ENCODE measurements at regions not wholly inside any gene's neighbourhood (a gene's known extent, or its start where the extent isn't known, plus 50 kb on each side); places are given as distances from the start of the nearest gene placed in this dataset.

DNA sequence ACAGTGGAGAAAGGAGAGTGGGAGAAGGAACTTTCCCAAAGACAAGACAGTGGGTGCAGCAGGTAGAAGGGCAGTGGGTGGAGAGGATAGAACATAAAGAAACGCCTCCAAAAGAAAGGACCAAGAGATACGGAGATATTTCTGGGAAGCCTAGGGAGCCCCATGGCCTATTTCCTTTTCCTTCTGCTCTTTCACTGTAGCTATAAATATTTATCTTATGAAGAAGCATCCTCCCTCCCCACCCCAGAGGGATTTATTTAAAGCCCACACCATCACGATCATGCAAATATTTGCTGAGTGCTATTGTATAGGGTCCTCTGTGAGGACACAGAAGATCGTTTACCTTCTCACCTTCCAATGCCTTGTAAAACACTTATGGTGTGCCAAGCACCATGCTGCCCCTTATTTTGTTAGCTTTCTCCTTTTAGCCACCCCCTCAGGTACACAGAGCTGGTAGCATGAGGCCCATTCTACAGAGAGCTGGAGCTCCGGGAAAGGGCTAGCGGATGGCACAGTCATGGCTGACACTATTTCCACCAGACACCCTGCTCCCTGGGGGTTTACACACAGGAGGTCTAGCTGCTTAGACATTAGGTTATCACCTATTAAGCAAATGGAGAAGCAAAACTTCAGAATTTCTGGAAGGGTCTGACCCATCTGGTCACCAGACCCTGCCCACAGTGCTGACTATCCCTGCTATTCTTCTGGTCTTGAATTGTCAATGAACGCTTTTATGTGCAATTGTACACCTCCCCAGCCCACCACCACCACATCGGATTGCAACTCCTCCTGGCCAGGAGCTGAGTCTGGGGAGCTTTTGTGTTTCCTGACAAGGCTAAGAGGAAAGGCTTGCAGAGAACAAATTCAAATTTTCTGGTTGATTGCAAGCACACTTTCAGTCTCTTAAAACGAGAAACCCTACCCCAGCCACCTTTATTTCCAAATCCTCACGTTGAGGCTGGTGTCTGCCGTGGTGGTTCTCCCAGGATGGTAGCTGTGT, 91.8 kb upstream of the KLF7 start:
- DNase-seq (ENCODE audit: low read depth), result no peak

DNA sequence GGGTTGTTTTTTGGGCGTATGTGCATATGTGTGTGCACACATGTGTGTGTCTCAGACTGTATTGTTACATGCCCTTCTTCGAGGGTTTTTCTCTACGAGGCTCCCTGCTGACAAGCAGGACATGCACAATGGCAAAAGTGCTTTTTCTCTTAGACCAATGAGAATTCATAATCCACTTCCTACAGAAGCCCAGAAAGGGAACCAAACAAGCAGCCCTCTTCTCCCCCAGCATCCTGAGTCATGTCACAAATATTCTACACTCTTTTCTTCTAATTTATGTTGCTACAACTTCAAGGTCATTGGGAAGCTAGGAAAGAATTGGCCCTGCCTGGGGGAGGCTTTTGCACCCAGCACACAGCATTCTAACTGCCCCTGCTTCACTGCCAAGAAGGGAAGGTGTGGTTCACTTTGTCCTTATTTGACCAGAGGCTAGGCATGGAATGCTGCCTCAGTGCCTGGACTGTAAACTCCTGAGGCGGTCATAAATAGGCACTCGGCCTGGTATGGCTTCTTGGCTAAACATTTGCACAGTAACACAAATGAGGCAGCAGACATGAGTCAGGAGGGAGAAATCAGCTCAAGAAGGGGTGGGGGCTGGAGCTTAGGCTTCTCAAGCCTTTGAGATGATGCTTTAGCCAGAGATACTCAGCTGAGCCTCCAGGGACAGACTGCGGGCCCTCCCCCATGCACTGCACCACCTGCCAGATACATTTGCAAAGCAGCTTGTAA, 92.7 kb upstream of the KLF7 start:
- DNase-seq (ENCODE audit: low read depth), result peak; percentile 94

DNA sequence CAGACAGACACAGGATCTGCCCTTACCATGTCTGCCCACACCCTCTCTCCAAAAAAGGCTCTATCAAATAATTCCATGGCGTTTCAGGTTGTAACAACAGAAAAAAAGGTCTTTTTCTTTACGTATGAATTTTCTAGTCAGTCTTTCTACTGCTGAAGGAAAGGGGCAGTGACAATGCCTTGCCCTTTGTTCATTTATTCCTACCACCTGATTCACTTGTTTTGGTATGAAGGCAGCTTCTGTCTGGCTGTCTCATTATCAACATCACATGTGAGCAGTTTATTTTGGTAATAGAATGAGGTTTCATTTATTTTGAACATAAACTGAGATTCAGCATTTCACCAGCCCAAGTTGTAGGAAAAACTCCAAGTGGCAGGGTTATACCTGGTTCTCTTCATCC, 94.3 kb upstream of the KLF7 start:
- DNase-seq (ENCODE audit: low read depth), result no peak

DNA sequence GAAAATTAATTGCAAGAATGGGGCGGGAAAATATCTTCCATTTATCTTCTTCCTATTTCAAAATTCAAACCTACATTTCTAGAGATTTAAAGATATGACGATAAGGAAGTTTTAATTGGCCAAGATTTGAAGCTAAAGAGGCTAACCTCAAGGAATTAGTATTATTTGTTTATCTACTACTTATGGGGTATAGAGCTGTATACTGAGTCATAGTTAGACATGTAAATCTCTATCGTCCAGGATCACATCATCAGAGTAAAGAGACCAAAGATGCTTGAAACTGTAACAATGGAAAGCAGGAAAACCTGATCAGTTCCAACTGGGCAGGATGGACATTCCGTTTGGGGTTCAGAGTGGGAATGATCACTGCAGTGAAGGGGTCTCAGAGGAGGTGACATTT, 95.2 kb upstream of the KLF7 start:
- DNase-seq (ENCODE audit: low read depth), result no peak

DNA sequence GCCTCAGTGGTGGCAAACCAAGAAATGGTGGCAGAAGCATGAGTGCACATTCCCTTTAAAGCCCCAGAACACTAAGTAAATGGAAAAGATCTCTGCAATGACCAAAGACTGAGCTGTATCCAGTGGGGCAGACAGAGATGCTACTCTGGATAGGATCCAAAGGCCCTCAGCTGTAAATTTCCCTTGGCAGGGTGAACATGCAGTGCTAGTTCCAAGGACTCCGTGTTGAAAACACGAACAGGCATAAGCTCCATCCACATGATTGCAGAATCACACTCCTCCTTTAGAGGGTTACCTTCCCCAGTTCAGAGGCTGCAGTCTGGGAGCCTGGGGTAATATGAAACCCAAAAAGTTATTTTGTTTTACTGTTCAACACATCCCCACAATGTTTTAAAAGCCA, 98.6 kb upstream of the KLF7 start:
- DNase-seq (ENCODE audit: low read depth), result no peak

DNA sequence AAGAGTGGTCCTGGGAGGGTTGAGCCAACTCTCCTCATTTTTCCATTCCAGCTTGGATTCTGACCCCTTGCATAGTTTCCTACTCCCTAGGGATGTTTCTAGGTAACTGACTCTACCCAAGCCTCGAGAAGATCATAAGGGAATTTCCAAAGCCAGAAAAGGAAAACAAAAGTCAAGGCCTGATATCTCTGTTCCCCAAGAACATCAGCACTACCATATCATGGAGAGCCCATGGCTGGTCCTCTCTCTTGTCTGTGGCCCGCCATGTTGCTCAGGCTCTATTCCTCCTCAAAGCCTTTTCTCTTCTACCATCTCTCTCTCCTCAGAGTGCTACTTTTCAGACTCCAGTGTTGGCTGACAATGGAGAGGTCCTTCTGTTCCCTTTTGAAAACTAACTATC, 99.6 kb upstream of the KLF7 start:
- no peak for DNase-seq (ENCODE audit: low read depth)

DNA sequence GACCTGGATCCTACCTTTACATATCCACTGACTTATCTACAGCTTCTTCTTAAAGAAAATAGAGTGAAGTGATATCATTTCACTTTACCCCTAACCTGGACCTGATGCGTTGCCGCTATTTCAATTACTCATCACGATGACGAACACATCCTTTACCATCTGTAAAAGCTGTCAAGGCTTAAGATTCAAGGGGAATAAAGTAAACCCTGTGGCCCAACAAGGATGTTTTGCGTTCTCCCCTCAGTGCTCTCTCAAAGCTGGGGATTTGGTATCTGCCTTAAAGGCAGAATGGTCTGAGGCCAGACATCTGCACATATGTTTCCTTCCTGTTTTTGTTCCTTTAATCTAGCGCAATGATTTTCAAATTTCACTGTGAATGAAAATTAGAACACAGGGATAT, 100.1 kb upstream of the KLF7 start:
- DNase-seq (ENCODE audit: low read depth), result no peak

DNA sequence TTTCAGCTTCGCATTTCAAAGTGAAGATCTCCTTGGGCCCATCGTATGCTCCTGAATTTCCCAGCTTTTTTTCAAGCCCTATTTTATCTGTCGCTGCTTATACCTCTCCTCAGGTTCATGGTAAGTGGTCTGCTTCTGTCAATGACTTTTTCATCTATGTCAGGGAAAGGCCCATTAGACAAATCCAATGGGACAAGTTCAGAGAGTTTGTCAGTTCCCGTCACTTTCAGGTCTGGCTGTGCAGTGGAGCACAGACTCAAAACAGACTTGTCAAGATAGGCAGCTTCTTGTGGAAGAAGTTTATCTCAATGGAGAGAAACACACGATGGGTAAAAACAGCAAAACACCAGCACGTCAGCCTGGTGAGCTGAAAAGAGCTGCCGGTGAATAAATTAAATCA, 100.9 kb upstream of the KLF7 start:
- no peak for DNase-seq (ENCODE audit: low read depth)

DNA sequence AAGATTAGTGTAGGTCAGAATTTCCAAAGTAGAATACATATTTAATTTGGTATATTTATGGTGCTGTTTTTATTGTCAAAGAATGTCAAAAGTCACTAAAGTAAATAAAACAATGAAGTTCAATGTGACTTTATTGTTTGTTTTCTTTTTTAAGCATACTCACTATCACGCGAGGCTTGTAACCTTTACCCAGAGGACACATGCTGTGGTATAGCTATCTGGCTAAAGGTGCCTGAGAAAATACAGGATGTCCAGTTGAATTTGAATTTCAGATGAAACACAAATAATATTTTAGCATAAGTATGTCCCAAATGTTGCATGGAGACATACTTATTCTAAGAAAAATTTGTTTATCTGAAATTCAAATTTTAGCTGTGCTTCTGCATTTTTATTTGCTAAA, 103.3 kb upstream of the KLF7 start:
- no peak for DNase-seq (ENCODE audit: low read depth)

DNA sequence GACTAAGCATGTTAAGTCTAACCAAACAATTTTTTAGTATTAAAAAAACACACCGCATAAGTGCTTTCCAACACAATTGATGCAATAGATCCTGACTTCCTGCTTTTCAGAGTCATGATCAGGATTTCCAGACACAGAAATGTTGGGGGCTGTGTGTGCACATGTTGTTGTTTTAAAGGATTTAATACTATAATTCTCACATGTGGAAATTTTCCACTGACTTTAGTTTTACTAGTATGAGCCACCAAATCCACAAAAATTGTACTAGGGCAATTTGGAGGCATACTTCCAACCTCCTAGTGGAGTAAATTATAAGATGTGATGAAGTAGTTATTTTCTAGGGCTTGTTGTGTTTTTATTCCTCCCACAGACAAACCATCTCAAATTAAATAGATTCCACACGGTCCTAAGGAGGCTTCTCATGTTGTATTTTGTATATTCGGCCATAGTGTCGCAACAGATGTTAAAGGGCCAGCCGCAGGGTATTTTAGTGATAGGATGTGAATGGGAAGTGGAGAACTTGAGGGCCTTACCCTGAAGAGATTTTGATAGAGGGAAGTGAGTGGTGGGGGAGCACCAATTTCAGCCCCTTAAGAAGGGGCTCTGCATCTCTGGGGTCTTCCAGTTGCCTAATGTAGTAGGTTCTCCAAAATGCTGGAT, 108.9 kb upstream of the KLF7 start:
- no peak for DNase-seq (ENCODE audit: low read depth)

DNA sequence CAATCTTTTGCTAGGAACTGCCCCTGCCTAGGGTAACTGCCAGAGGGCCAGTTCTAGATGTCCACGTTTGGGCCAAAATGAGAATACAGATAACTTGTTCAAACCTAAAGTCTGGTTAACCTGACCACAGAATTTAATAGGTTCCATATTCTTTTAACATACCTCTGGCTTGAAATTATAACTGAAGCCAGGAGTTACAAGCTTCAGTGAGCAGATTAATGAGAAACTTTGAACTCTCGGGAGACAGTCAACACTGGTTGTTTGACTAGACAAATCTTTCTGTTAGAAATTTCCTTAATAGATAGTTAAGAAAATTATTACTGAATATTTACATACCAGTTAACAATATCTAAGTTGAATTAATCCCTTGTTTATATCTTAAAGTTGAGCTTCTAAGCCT, 110.0 kb upstream of the KLF7 start:
- DNase-seq (ENCODE audit: low read depth), result no peak

DNA sequence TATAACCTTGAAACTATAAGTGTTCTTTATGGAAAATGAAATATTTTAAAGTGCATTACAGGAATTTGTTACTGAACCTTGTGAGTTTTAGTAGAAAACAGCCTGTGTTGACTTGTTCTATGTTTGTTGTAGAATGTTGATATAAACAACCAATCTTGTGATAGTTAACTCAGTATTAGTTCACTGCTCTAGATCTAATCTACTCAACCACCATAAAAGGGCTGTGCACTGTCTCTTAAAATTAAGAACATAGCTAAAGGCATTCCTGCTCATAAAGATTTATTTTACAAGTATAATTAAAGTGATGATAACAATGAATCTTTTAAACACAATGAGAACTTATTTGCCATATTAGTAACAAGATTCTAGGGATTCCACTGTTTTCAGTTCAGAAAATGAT, 110.5 kb upstream of the KLF7 start:
- DNase-seq (ENCODE audit: low read depth), result no peak

DNA sequence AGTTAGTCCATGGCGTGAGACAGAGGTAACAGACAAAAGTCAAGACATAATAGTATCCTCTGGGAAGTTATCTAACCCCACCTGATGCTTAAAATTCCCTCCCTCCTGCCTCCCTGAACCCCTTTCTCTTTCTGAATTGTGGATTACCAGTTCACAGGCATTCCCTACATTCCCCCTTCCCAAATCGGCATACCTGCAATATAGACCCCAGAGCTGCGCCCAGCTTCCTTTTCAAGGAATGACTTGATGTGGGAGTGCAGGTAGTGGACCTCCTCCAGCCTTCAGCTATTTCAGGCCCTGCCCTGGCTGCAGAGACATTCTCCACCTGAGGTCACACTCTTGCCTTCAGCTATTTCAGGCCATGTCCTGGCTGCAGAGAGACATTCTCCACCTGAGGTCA, 111.1 kb upstream of the KLF7 start:
- no peak for DNase-seq (ENCODE audit: low read depth)

DNA sequence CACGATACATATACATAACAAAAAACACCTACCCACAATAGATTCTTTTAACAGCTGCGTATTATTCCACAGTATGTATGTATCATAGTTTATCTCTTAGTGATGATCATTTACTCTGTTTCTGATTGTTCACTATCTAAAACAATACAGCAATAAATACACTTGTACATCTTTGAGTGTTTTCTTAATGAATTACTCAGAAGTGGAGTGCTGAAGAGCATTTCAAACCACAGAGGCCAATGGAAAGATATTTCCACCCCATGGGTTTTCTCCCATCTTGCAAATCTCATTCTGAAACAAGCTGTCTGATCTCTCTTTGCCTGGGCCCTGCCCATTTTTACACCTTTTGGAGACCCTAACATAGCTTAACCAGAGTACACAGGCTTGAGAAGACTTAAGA, 113.8 kb upstream of the KLF7 start:
- no peak for DNase-seq (ENCODE audit: low read depth)

DNA sequence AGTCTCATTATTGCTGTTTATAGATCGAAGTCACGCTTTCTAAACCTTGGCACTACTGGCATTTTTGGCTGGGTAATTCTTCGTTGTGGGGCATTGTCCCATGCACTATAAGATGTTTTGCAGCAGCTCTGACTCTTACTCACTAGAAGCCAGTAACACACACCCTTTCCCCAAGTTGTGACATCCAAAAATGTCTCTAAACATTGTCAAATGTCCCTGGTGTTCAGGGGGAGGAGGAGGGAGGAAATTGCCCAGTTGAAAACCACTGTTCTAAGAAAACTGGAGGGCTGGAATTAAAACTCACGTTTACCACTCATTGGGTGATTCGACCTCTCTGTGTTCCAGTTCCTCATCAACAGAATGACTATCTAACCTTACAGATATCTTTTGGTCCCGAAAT, 115.7 kb upstream of the KLF7 start:
- DNase-seq (ENCODE audit: low read depth), result no peak

DNA sequence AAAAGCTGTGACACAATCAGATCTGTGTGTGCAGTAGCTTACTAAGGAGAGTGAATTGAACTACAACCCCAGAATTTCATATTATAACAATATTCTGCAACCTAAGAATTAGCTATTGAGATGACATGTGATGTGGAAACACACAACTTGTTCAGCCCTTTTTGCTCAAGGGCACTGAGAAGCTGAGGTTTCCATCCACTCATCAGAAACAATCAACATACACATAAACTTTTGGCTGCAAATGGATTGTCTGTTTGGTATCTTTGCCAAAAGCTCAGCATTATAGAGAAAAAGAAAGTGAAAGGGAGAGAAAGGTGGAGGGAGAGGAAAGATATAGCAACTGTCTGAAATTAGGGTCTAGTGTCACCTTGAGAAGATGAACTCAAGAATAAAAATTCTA, 117.2 kb upstream of the KLF7 start:
- no peak for DNase-seq (ENCODE audit: low read depth)

DNA sequence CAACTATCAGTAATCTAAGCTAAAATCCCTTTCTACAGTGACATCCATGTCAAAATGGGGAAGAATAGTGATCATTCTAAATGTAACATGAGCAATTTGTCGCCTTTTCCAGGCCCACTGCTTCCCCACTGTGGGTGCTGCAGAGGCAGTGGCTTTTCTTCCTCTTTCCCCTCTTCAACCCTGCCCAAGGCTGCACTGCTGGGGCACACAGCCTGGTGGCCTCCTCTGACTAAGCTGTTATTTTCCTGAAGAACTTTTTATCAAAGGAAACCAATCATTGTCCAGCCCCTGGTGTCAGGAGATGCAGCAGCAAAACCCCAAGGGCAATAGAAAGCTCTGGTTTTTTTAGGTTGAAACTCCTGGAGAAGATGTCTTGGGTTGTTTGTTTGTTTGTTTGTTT, 117.6 kb upstream of the KLF7 start:
- DNase-seq (ENCODE audit: low read depth), result peak; percentile 24

DNA sequence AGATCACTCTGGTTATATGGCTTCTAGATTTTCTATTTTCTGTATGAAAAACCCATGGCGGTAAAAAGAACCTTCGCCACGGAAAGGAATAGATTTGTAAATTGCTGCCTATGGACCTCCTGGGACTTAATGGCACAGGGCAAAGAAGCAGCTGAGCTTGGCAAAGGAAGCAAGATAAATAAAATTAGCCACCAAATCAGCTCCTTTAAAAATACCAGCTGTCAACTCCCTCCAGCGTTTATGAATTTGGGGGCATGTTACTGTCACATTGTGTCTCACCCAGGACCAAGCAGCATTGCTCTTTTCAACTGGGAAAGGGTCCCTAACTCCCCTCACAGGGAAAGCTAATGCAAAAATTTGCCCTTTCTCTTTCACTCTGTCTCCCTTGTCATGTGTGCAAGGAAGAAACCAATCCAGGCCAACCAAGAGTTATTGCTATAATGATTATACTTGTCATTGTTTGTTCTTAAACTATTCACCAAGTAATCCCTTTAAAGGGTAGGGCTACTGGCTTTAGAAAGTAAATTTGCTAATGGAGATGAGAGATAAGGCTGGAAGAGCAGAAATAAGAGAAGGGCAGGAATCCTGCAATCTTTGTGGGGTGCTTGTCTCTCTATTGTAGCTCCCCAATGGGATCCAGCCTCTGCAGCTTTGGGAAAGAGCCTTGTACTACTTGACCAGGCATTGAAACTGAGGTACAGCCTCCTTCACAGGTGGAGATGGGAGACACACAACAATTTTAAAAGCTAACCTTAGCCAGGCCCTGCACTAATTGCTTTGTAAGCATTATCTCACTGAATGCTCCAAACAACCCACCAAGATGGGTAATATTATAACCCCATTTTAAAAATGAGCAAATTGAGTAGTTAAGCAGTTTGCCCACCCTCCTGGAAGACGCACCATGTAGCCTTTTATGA, 119.1 kb upstream of the KLF7 start:
- DNase-seq (ENCODE audit: low read depth), result no peak

DNA sequence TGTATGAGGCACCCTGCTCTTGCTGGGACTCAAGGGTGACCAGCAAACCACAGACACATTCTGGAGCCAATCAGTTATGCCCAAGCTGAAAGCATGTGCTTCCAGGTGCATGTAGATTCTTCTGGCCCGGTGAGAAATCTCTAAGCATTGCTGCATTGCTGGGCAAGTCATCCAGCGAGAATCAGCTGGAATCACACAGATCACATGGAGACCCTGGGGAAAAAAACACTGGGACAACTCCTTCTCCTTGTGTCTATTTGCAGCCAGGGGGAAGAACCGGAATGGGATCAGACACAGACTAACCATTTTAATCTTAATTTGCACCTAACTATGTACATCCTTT, 119.7 kb upstream of the KLF7 start:
- no peak for DNase-seq (ENCODE audit: low read depth)

DNA sequence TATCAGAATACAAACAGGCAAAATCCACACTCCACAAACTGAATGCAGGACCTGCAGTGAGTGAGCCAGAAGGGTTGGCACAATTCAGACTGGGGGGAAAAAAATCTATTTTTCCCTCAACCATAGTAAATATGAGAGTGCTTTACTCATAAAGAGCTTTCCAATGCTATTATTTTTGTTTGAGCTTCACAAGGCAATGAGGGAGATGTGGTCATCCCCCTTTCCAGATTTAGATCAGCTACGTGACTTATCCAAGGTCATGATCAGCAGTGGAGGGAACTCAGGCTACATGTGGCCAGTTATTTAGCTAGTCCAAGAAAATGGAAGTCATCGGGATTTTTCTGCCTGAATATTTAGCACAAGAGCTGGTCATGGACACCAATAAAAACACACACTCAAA, 120.4 kb upstream of the KLF7 start:
- DNase-seq (ENCODE audit: low read depth), result no peak

DNA sequence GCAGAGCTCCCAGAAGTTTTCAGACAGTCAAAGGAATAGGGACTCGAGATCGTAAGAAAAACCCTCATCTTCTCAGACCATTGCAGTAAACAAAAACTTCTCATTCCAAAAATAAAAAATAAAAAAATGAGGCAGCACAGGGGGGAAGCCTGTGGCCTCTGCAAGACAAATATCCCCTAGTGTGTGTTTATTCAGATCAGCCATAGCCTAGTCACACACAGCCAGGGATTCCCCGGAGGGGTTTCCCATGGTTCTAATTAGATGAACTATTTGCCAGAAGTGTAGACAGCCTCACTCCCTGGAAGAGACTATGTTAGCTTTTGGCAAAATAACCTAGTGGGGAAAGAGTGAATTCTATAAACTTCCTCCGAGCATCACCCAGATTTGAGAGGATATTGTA, 122.9 kb upstream of the KLF7 start:
- no peak for DNase-seq (ENCODE audit: low read depth)

Data from LHCN-M2 (cell line).